Stimulated activated effector memory CD8-positive, alpha-beta T cell treated with anti-CD3 and anti-CD28 coated beads, Interleukin-12 subunit alpha, Interleukin-12 subunit beta, amount 100 ng/mL, for 72 hours (primary cell): ENCODE measurements at regions not wholly inside any gene's neighbourhood (a gene's known extent, or its start where the extent isn't known, plus 50 kb on each side); places are given as distances from the start of the nearest gene placed in this dataset.
A peak's percentile ranks its signal among the peaks of the same experiment; 100 is the strongest.
"Not testable (repeated sequence)": the region's sequence is repeated elsewhere in the genome, so short reads cannot be mapped to it uniquely, and the experiment has no call there.

Source experiments
- ATAC-seq: fragments of 150-1000 bp; cut with Tn5 transposase; 2 replicates; pipeline ENCODE4 v1.10.0; 2021
- DNase-seq, 2 donors: peaks; one replicate each; pipeline ENCODE4 v3.0.0; 2021 to 2022; ENCODE audit warnings: low spot score in 2 of 2
- H3K27ac Mint-ChIP-seq: one replicate; pipeline ENCODE4 v1.8.0; 2022; ENCODE audit warnings: mild to moderate bottlenecking, mixed read lengths
- H3K36me3 Mint-ChIP-seq: one replicate; pipeline ENCODE4 v1.8.0; 2022; ENCODE audit warnings: mild to moderate bottlenecking, mixed read lengths
- H3K4me1 Mint-ChIP-seq: one replicate; pipeline ENCODE4 v1.8.0; 2022; ENCODE audit warnings: mixed read lengths
- H3K4me3 Mint-ChIP-seq: one replicate; pipeline ENCODE4 v1.8.0; 2022; ENCODE audit warnings: mild to moderate bottlenecking, mixed read lengths
- H3K9me3 Mint-ChIP-seq: one replicate; pipeline ENCODE4 v1.8.0; 2022; ENCODE audit warnings: mixed read lengths

- H3K27ac Mint-ChIP-seq = no peak overlapping the region
These were observed 433.7 kb upstream of the ONECUT1 start for GRCh38 chr15:53223815-53224214.

GRCh38 chr15:53218666-53219580, 428.8 kb upstream of the ONECUT1 start:
- ATAC-seq (no peak), DNase-seq (no peak)
- no peak overlapping the region for H3K27ac Mint-ChIP-seq
- H3K4me3 Mint-ChIP-seq = no peak overlapping the region
- no peaks in the 10 kb centered on the region for H3K4me1 Mint-ChIP-seq
- H3K36me3 Mint-ChIP-seq = no peaks in the 10 kb centered on the region
- H3K9me3 Mint-ChIP-seq = peaks cover 6% of the 10 kb centered on the region

More at GRCh38 chr15:53223815-53224214, 433.7 kb upstream of the ONECUT1 start:
- no peak for DNase-seq
- Mint-ChIP-seq H3K4me1 (no peaks in the 10 kb centered on the region), H3K4me3 (no peak overlapping the region), H3K9me3 (peaks cover 7% of the 10 kb centered on the region), H3K36me3 (no peaks in the 10 kb centered on the region)
- no peak for ATAC-seq

GRCh38 chr15:53216036-53216435, 425.9 kb upstream of the ONECUT1 start:
- H3K4me1 Mint-ChIP-seq = no peaks in the 10 kb centered on the region
- H3K36me3 Mint-ChIP-seq = no peaks in the 10 kb centered on the region
- H3K27ac Mint-ChIP-seq = no peak overlapping the region
- DNase-seq (no peak), ATAC-seq (no peak)
- H3K4me3 Mint-ChIP-seq = no peak overlapping the region
- no peaks in the 10 kb centered on the region for H3K9me3 Mint-ChIP-seq

- H3K27ac Mint-ChIP-seq = no peak overlapping the region
- DNase-seq (no peak), ATAC-seq (no peak)
- H3K9me3 Mint-ChIP-seq = peaks cover 2% of the 10 kb centered on the region
- no peaks in the 10 kb centered on the region for H3K4me1 Mint-ChIP-seq
- no peaks in the 10 kb centered on the region for H3K36me3 Mint-ChIP-seq
- H3K4me3 Mint-ChIP-seq = no peak overlapping the region
These were observed 423.2 kb upstream of the ONECUT1 start for GRCh38 chr15:53213336-53213735.

GRCh38 chr15:53212785-53213184, 422.6 kb upstream of the ONECUT1 start:
- ATAC-seq = no peak
- H3K4me1 Mint-ChIP-seq = no peaks in the 10 kb centered on the region
- no peak overlapping the region for H3K27ac Mint-ChIP-seq
- no peak for DNase-seq
- H3K36me3 Mint-ChIP-seq = no peaks in the 10 kb centered on the region
- no peak overlapping the region for H3K4me3 Mint-ChIP-seq
- H3K9me3 Mint-ChIP-seq = peaks cover 2% of the 10 kb centered on the region

GRCh38 chr15:53210653-53211052, 420.5 kb upstream of the ONECUT1 start:
- Mint-ChIP-seq H3K36me3 (no peaks in the 10 kb centered on the region), H3K4me3 (no peak overlapping the region), H3K4me1 (no peaks in the 10 kb centered on the region), H3K27ac (no peak overlapping the region), H3K9me3 (peaks cover 2% of the 10 kb centered on the region)
- ATAC-seq = no peak
- DNase-seq = no peak

GRCh38 chr15:53209396-53210042, 419.4 kb upstream of the ONECUT1 start:
- Mint-ChIP-seq H3K27ac (no peak overlapping the region), H3K4me1 (no peaks in the 10 kb centered on the region), H3K4me3 (no peak overlapping the region), H3K9me3 (peaks cover 2% of the 10 kb centered on the region), H3K36me3 (no peaks in the 10 kb centered on the region)
- DNase-seq (no peak), ATAC-seq (no peak)

- H3K36me3 Mint-ChIP-seq = no peaks in the 10 kb centered on the region
- DNase-seq = no peak
- H3K27ac Mint-ChIP-seq = no peak overlapping the region
- H3K4me1 Mint-ChIP-seq = no peaks in the 10 kb centered on the region
- peaks cover 2% of the 10 kb centered on the region for H3K9me3 Mint-ChIP-seq
- no peak overlapping the region for H3K4me3 Mint-ChIP-seq
- ATAC-seq = no peak
These were observed 418.6 kb upstream of the ONECUT1 start for GRCh38 chr15:53208751-53209150.

- Mint-ChIP-seq H3K4me3 (no peak overlapping the region), H3K9me3 (no peaks in the 10 kb centered on the region), H3K4me1 (no peaks in the 10 kb centered on the region), H3K27ac (no peak overlapping the region), H3K36me3 (no peaks in the 10 kb centered on the region)
- ATAC-seq = no peak
- DNase-seq = no peak
These were observed 413.3 kb upstream of the ONECUT1 start for GRCh38 chr15:53203454-53203853.

GRCh38 chr15:53202876-53203275, 412.7 kb upstream of the ONECUT1 start:
- H3K4me3 Mint-ChIP-seq = no peak overlapping the region
- H3K9me3 Mint-ChIP-seq = no peaks in the 10 kb centered on the region
- H3K27ac Mint-ChIP-seq = no peak overlapping the region
- H3K4me1 Mint-ChIP-seq = no peaks in the 10 kb centered on the region
- no peaks in the 10 kb centered on the region for H3K36me3 Mint-ChIP-seq
- no peak for ATAC-seq
- no peak for DNase-seq

GRCh38 chr15:53197426-53197839, 407.3 kb upstream of the ONECUT1 start:
- Mint-ChIP-seq H3K27ac (no peak overlapping the region), H3K9me3 (peaks cover 1% of the 10 kb centered on the region), H3K4me3 (no peak overlapping the region), H3K36me3 (no peaks in the 10 kb centered on the region), H3K4me1 (no peaks in the 10 kb centered on the region)
- DNase-seq = peak; percentile 9 to 60
- peak; percentile 55 for ATAC-seq

GRCh38 chr15:53196788-53197187, 406.7 kb upstream of the ONECUT1 start:
- Mint-ChIP-seq H3K9me3 (peaks cover 3% of the 10 kb centered on the region), H3K36me3 (no peaks in the 10 kb centered on the region), H3K27ac (no peak overlapping the region), H3K4me1 (no peaks in the 10 kb centered on the region), H3K4me3 (no peak overlapping the region)
- DNase-seq = no peak
- ATAC-seq = no peak

- H3K36me3 Mint-ChIP-seq = no peaks in the 10 kb centered on the region
- no peak overlapping the region for H3K27ac Mint-ChIP-seq
- no peak for ATAC-seq
- DNase-seq = no peak
- no peaks in the 10 kb centered on the region for H3K4me1 Mint-ChIP-seq
- H3K9me3 Mint-ChIP-seq = peaks cover 3% of the 10 kb centered on the region
- no peak overlapping the region for H3K4me3 Mint-ChIP-seq
These were observed 406.1 kb upstream of the ONECUT1 start for GRCh38 chr15:53196242-53196641.

GRCh38 chr15:53193149-53193548, 403.0 kb upstream of the ONECUT1 start:
- Mint-ChIP-seq H3K36me3 (no peaks in the 10 kb centered on the region), H3K27ac (no peak overlapping the region), H3K4me1 (no peaks in the 10 kb centered on the region), H3K9me3 (peaks cover 3% of the 10 kb centered on the region), H3K4me3 (no peak overlapping the region)
- DNase-seq (no peak), ATAC-seq (no peak)

- ATAC-seq (no peak), DNase-seq (no peak)
- no peaks in the 10 kb centered on the region for H3K36me3 Mint-ChIP-seq
- no peaks in the 10 kb centered on the region for H3K4me1 Mint-ChIP-seq
- no peak overlapping the region for H3K27ac Mint-ChIP-seq
- H3K9me3 Mint-ChIP-seq = peaks cover 8% of the 10 kb centered on the region
- H3K4me3 Mint-ChIP-seq = no peak overlapping the region
These were observed 399.7 kb upstream of the ONECUT1 start for GRCh38 chr15:53189860-53190259.

- not testable (repeated sequence) for DNase-seq, H3K36me3 Mint-ChIP-seq, H3K4me3 Mint-ChIP-seq, H3K27ac Mint-ChIP-seq, ATAC-seq, H3K4me1 Mint-ChIP-seq, H3K9me3 Mint-ChIP-seq
These were observed 393.3 kb upstream of the ONECUT1 start for GRCh38 chr15:53183449-53183848.
